Right lung (tissue), 2 donors: ENCODE measurements at regions not wholly inside any gene's neighbourhood (a gene's known extent, or its start where the extent isn't known, plus 50 kb on each side); places are given as distances from the start of the nearest gene placed in this dataset.
"Not testable (repeated sequence)": the region's sequence is repeated elsewhere in the genome, so short reads cannot be mapped to it uniquely, and the experiment has no call there.

ENCODE experiments used
- DNase-seq, 2 donors: peaks; one replicate each; pipeline ENCODE4 v3.0.0-alpha.2; 2013

DNA sequence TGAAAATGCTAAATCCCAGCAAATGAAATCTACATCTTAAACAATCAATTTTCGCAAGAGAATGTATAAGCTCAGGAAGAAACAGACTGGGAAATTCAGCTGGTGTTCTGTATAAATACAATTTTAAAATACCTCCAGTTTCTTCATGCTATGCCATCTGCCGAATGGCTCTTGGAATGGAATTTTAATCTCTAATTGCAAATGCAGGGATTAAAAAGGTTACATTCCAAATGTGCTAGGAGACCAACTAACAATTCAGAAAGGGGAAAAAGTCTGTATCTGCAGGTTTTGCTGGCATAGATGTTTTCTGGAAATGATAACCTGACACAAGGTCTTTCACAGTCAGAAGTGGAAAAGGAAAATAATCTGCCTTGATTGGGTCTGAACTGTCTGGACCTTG lies 379.7 kb downstream of the MAT2B start:
- no peak for DNase-seq

- DNase-seq: no peak
Measured at GRCh38 chr5:163887854-163888253, 382.4 kb downstream of the MAT2B start.

- DNase-seq: no peak
Measured at GRCh38 chr5:163888366-163888765, 382.9 kb downstream of the MAT2B start.

GRCh38 chr5:163889369-163889768 lies 383.9 kb downstream of the MAT2B start:
- no peak for DNase-seq

GRCh38 chr5:163890261-163890660 lies 384.8 kb downstream of the MAT2B start:
- DNase-seq: no peak

DNA sequence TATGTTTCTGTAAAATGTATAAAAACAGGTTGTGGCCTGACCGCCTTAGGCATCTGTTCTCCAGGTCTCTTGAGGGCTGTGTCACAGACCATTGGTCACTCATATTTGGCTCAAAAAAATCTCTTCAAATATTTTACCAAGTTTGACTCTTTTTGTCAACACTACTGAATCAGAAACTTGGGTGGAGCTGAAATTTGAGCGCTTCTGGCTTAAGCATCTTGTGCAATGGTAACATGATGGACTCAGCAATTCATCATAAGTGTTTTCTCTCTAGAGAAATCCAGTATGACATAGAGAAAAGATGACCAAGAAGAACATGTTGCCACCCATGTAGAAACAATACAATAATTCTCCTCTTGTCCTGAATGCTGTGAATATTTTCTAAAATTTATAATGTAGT lies 387.9 kb downstream of the MAT2B start:
- DNase-seq: no peak

DNA sequence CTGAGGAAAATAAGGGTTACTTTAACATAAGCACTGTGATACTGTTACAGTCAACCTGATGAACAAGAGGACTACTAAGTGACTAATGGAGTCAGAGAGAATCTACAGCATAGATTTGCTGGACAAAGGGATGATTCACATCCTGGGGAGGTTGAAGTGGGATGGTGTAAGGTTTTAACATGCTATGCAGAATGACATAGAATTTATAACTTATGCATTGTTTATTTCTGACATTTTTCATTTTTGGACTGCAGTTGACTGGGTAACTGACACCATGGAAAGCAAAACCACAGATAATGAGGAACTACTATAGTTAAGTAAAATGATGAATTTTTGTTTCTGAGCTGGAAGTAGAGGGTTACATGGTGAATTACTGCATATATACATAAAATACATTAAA lies 389.2 kb downstream of the MAT2B start:
- DNase-seq: no peak

- no peak for DNase-seq
Measured at GRCh38 chr5:163898873-163899272, 393.5 kb downstream of the MAT2B start.

DNA sequence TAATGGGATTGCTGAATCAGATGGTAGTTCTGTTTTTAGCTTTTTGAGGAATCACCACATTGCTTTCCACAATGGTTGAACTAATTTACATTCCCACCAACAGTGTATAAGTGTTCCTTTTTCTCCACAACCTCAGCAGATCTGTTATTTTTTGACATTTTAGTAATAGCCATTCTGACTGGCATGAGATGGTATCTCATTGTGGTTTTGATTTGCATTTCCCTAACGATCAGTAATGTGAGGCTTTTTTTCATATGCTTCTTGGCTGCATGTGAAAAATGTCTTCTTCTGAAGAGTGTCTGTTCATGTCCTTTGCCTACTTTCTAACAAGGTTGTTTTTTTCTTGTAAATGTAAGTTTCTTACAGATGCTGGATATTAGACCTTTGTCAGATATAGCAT lies 402.4 kb downstream of the MAT2B start:
- DNase-seq: not testable (repeated sequence)

- no peak for DNase-seq
Measured at GRCh38 chr5:163908253-163908652, 402.8 kb downstream of the MAT2B start.

DNA sequence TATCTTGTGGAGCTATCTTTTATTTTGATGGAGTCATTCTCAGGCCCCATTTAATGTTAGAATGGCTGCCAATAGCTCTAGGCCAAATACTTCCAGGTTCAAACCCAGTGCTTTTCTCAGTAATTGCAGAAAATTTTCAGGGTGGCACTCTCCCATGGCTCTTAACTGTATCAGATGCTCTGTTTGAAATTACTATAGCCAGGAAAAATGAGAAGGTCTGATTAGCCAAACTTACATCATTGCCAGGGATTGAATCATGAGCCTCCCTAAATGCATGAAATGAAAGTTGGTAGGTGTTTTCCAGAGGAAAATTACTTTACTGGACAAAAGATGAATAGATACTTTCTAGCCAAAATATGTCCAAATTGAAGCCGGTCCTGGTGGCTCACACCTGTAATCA lies 404.8 kb downstream of the MAT2B start:
- no peak for DNase-seq

GRCh38 chr5:163912046-163912445 lies 406.6 kb downstream of the MAT2B start:
- DNase-seq: no peak

DNA sequence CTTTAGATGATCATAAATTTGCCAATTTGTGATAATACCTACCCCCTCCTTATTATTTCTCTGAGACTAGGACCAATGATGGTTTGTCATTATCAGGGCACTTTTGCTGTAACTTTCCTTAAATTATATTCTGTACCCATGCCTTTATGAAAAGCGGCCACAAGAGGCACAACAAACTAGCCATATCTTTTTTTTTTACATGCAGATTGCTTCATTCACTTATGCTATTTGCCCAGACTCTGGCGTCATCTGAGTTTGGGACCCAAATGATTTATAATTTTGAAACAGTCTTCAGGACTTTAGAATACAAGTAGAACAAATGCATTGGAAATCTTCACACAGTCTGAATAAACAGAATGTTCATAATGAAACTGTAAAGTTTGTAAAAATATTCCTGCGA lies 408.1 kb downstream of the MAT2B start:
- no peak for DNase-seq

DNA sequence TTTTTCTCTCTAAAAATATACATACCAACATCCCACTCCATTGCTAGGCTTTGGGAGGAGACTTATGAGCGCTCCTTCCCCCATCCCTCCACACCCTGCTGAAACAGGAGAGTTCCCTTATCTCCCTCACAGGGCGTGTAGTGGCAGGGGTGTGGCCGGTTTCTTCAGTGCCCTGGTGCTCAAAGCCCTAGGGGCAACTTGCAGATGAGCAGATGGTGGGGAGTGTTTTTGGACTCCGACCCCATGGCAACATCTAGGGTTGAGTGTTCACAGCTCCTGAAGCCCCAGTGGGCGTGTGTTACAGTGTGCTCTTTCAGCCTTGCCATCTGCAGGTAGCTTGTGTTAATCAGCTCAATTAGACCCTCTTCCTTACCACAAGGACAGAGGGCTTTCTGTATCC lies 409.5 kb downstream of the MAT2B start:
- DNase-seq: no peak

DNA sequence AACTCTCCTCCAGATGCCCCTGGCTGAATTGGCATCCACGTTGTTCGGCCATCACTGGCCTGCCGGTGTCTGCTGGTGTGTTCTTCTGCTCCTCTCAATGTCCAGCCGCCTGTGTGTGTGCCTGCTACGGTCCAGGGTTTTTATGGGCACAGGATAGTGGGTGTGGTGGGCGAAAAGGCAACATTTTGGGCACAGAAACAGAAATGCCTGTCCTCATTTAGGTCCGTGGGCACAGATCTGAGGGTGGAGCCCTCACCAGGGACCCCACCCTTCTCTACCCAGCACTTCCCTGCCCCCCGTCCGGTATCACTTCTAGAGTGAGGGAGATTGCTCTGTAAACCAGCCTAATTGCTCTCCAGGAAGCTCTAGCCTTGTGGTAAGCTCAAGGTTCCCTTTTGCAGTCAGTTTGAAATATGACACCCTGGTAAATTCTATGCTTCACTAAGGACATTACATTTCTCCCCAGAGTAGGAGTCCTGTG lies 410.1 kb downstream of the MAT2B start:
- DNase-seq: no peak

- peak in 1 of 2 donors; percentile 4 for DNase-seq
Measured at GRCh38 chr5:163916376-163916775, 411.0 kb downstream of the MAT2B start.

GRCh38 chr5:163916861-163917260 lies 411.4 kb downstream of the MAT2B start:
- DNase-seq: no peak

DNA sequence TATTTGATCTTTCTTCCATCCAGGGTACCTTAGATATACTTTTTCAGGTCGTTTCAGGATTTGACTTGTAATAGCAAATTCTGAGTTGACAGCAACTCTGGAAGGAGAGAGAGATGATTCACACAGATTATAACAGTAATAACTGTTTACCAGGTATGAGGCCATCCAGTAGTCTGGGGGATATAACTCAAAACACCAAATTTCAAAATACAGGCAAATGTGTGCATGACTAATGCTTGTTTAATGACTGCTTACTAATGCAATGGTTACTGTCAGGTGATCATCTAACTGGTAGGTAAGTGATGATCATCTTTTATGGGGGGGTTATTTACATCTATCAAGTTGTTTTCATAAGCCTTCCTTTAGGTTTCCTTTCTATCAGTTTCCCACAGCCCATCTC lies 412.3 kb downstream of the MAT2B start:
- DNase-seq: no peak

DNA sequence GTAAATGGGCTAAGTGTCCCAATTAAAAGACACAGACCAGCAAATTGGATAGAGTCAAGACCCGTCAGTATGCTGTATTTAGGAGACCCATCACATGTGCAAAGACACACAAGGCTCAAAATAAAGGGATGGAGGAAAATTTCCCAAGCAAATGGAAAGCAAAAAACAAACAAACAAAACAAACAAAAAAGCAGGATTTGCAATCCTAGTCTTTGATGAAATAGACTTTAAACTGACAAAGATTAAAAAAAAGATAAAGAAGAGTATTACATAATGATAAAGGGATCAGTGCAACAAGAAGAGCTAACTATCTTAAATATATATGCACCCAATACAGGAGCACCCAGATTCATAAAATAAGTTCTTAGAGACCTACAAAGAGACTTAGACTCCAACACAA lies 429.6 kb downstream of the MAT2B start:
- not testable (repeated sequence) for DNase-seq

DNA sequence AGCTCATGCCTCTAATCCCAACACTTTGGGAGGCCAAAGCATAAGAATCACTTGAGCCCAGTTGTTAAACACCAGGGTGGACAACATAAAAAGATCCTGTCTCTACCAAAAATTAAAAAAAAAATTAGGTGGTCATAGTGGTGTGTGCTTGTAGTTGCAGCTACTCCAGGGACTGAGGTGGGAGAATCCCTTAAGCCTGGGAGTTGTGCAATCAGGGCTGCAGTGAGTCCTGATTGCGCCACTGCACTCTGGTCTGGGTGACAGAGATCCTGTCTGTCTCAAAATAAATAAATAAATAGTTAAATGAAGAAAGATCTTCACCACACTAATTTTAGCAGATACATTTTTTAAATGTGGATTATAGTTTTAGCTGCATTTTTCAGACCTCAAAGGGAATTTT lies 433.2 kb downstream of the MAT2B start:
- DNase-seq: no peak

DNA sequence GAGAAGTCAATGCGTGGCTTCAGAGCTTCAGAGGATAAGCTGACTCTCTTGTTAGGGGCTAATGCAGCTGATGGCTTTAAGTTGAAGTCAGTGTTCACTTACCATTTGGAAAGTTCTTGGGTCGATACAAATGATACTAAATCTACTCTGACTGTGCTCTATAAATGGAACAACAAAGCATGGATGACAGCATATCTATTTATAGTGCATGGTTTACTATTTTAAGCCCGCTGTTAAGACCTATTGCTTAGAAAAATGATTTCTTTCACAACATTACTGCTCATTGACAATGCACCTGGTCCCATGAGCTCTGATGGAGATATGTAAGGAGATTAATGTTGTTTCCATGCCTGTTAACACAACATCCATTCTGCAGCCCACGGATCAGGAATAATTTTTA lies 435.7 kb downstream of the MAT2B start:
- DNase-seq: no peak

GRCh38 chr5:163943546-163943945 lies 438.1 kb downstream of the MAT2B start:
- no peak for DNase-seq

DNA sequence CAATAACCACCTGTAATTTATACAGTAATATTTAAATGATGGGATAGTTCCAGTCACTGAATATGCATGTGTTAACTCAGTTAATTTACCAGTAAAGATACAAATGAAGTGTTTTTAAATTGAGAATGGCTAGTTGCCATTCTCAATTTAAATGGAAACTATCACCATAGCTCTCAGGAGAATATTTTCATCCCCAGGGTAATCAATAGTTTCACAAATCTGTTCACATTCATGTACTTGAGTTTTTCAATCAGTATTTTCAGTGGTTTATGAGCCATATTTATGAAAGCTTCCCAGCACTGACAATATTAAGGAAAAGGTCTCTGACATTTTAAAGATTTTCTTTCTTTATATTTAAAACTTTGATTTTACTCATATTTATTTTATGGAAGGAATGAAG lies 439.3 kb downstream of the MAT2B start:
- no peak for DNase-seq

DNA sequence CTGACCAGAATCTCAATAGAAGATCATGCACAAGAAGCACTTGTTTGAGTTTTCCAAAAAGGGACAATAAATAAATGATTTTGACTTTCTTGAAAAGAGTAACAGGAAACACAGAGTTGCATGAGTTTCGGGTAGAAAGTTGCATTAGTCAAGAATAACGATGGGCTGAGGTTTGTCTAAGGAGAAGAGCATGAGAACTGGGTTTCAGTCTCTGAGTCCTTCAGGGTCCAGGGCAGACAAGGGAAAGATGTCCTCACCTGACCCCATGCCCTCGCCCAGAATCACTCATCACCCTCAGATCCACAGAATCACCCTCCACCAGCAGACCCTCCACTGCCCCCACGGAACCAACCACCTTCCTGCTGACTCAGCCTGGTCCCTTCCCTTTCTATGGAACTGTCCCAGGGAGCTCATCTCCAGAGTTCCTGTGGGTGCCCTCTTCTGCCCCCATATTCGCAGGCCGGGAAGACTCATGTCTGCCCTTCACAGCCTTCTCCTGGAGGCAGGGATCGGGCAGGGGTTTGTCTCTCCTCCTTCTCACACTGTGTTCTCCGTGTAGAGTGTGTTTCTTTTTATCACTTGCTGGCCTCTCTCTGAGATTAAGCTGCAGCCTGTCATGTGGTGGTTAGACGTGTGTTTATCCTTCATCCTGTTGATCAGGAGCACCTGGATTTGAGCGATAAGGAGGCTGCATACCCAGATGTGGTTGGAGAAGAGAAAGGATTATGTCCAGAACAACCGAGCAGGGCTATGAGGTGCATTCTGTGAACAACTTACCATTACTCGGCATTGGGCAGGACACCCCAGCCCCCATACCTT lies 442.6 kb downstream of the MAT2B start:
- no peak for DNase-seq
